ENCODE measurements at regions not wholly inside any gene's neighbourhood (a gene's known extent, or its start where the extent isn't known, plus 50 kb on each side); places are given as distances from the start of the nearest gene placed in this dataset.
A peak's percentile ranks its signal among the peaks of the same experiment; 100 is the strongest.

DNA sequence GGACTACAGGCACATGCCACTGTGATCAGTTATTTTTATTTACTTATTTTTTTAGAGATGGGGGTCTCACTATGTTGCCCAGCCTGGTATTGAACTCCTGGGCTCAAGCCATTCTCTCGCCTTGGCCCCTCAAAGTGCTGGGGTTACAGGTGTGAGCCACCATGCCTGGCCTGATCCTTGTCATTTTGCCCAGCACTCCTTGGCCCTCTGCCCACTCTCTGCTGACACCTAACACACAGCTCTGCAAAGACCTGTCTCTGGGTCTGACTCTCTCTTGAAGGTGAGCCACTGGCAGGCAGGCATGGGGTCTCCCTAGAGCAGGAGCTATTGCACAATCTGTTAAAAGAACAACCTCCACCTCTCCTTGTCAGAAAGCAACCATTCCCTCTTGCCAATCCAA is 155.6 kb downstream of the ZFP64 start:
- Histone ChIP-seq H2BK12ac (ENCODE audit: low read depth, low read length) (no peak overlapping the region), H3K9me3 (ENCODE audit: insufficient read depth in 2 of 2, low read depth in 1 of 2, low read length in 1 of 2) (no peaks in the 10 kb centered on the region), H3K56ac (replicated peaks; ENCODE audit: insufficient read length, low read depth, low read length) (no peak overlapping the region), H4K20me1 (replicated peaks in 1 of 2; ENCODE audit: control insufficient read depth in 1 of 2, insufficient read depth in 2 of 2, low read length in 2 of 2) (no peaks in the 10 kb centered on the region), H2BK120ac (replicated peaks; ENCODE audit: low read depth, low read length) (no peak overlapping the region), H3K79me2 (ENCODE audit: control insufficient read depth in 1 of 2, insufficient read depth in 2 of 2, low read length in 2 of 2) (no peaks in the 10 kb centered on the region), H3K9ac (replicated peaks in 1 of 4; ENCODE audit: extremely low read depth in 1 of 4, low read depth in 3 of 4, low read length in 3 of 4) (no peak overlapping the region), H2AFZ (ENCODE audit: low read length) (no peak overlapping the region), H3K79me1 (ENCODE audit: low read depth, low read length) (no peaks in the 10 kb centered on the region), H3K27me3 (replicated peaks in 1 of 4; ENCODE audit: control insufficient read depth in 3 of 4, extremely low read depth in 1 of 4, insufficient read depth in 3 of 4, low read length in 3 of 4) (no peaks in the 10 kb centered on the region), H4K8ac (ENCODE audit: extremely low read depth, insufficient read depth, low read length) (no peak overlapping the region), H3K4me1 (replicated peaks in 1 of 4; ENCODE audit: control insufficient read depth in 3 of 4, insufficient read depth in 4 of 4, low read length in 3 of 4) (peaks cover 0 to 4% (median 2%) of the 10 kb centered on the region in 4 experiments; a peak in 3 of 7 replicates), H3K4me3 (ENCODE audit: extremely low read depth in 1 of 4, insufficient read depth in 2 of 4, low read depth in 3 of 4, low read length in 4 of 4) (no peak overlapping the region), H3K23ac (ENCODE audit: insufficient read length) (no peak overlapping the region), H3K36me3 (ENCODE audit: control insufficient read depth in 2 of 4, insufficient read depth in 4 of 4, low read length in 3 of 4) (no peaks in the 10 kb centered on the region), H2BK5ac (ENCODE audit: low read depth, low read length) (no peak overlapping the region), H2AK5ac (ENCODE audit: low read depth, low read length) (no peak overlapping the region), H3K4me2 (ENCODE audit: insufficient read depth in 1 of 2, low read depth in 2 of 2, low read length in 2 of 2) (no peak overlapping the region), H3K23me2 (ENCODE audit: low read depth, low read length) (no peaks in the 10 kb centered on the region), H4K5ac (ENCODE audit: insufficient read length, low read depth, low read length) (no peak overlapping the region), H3K4ac (replicated peaks; ENCODE audit: insufficient read length, low read depth, low read length) (no peak overlapping the region), H4K91ac (replicated peaks; ENCODE audit: insufficient read length, low read length) (no peak overlapping the region), H3K14ac (ENCODE audit: insufficient read length) (no peak overlapping the region), H3K27ac (ENCODE audit: low read depth, low read length) (no peak overlapping the region), H3K18ac (ENCODE audit: extremely low read depth, low read length) (no peak overlapping the region), H2BK15ac (ENCODE audit: low read length) (0 out of 2 replicates have a peak overlapping the region, but pooled peaks have one; percentile 12), H2BK20ac (ENCODE audit: low read length) (no peak overlapping the region)
- WGBS, 2 experiments (ENCODE audit: extremely low coverage in 1 of 2, insufficient coverage in 1 of 2, insufficient read length in 1 of 2, insufficient replicate concordance in 2 of 2, low coverage in 1 of 2, low lambda C conversion rate in 2 of 2, missing lambda C conversion rate in 1 of 2): 100% methylated on average over 1 of the region's 1 CpG; no CpG with 5 or more reads in 1 of the 2 experiments
- TF ChIP-seq NRF1 (IDR thresholded peaks at IDR 0.05; ENCODE audit: low read depth, low read length): no peak
- no peak for TF ChIP-seq POU5F1 (IDR thresholded peaks at IDR 0.05; ENCODE audit: low read depth, low read length)
- TF ChIP-seq POLR2A (IDR thresholded peaks at IDR 0.05; ENCODE audit: control extremely low read depth in 1 of 2, low read depth in 2 of 2, low read length in 2 of 2): no peak
- no peak for TF ChIP-seq SIN3A (conservative IDR thresholded peaks at IDR 0.05 in 1 of 2, IDR thresholded peaks at IDR 0.05 in 1 of 2; ENCODE audit: low read depth in 1 of 2, low read length in 2 of 2)
- peak; percentile 87 for TF ChIP-seq CEBPB (IDR thresholded peaks at IDR 0.05; ENCODE audit: low read depth, low read length)
- no peak for DNase-seq (ENCODE audit: low read depth in 1 of 2, low spot score in 2 of 2)
- FAIRE-seq: no peak
- ChIA-PET CTCF (ENCODE audit: partially characterized antibody) (interaction anchor here (1.0 kb wide), 1 partner anchor 10 kb away, joined by 3 read pairs; no protein-coding TSS in a partner anchor), POLR2A (ENCODE audit: partially characterized antibody) (interaction anchor here (1.1 kb wide), 1 partner anchor 34 kb away, joined by 3 read pairs; no protein-coding TSS in a partner anchor)

All from H1 (cell line).